MG63 (cell line): ENCODE measurements at regions not wholly inside any gene's neighbourhood (a gene's known extent, or its start where the extent isn't known, plus 50 kb on each side); places are given as distances from the start of the nearest gene placed in this dataset.

Experiments used
- DNase-seq: peaks from one replicate; pipeline ENCODE4 v3.0.0-alpha.2; 2020
- H3K27me3 ChIP-seq: fragments of 250-450 bp; sonication (Bioruptor Pico); 2 replicates; pipeline ENCODE4 v1.5.1; 2020; ENCODE audit warnings: mild to moderate bottlenecking, moderate library complexity
- H3K36me3 ChIP-seq: fragments of 250-450 bp; sonication (Bioruptor Pico); 2 replicates; pipeline ENCODE4 v1.5.1; 2020; ENCODE audit warnings: mild to moderate bottlenecking, moderate library complexity
- H3K4me3 ChIP-seq: fragments of 250-450 bp; sonication (Bioruptor Pico); 2 replicates; pipeline ENCODE4 v1.5.1; 2020; ENCODE audit warnings: mild to moderate bottlenecking, moderate library complexity
- H3K9me3 ChIP-seq: fragments of 250-450 bp; sonication (Bioruptor Pico); 2 replicates; pipeline ENCODE4 v1.5.1; 2020; ENCODE audit warnings: mild to moderate bottlenecking, moderate library complexity

GRCh38 chr21:15400905-15401304 is 328.9 kb upstream of the USP25 start:
- Histone ChIP-seq H3K36me3 (no peaks in the 10 kb centered on the region), H3K4me3 (no peak overlapping the region), H3K9me3 (no peaks in the 10 kb centered on the region), H3K27me3 (no peaks in the 10 kb centered on the region)
- DNase-seq: no peak

GRCh38 chr21:15401331-15401730 is 328.5 kb upstream of the USP25 start:
- Histone ChIP-seq H3K4me3 (no peak overlapping the region), H3K36me3 (no peaks in the 10 kb centered on the region), H3K9me3 (no peaks in the 10 kb centered on the region), H3K27me3 (no peaks in the 10 kb centered on the region)
- DNase-seq: no peak

DNA sequence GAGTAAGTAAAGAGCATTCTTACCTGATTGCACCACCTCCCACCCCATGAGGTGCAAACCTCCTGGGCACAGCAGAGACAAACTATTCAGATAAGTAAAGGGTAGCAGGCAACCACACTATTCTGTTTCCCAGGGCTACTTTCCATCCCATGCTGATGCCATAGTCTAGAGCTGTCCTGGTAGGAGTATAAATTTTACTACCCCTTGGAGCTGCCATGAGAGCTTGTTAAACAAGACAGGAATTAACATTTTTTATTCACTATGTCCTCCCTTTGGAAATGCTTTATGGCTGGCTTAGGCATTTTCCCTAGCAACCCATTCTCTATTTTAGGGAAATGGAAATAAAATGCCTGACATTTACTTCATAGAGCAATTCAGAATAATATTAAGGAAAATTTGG is 324.6 kb upstream of the USP25 start:
- Histone ChIP-seq H3K4me3 (no peak overlapping the region), H3K27me3 (no peaks in the 10 kb centered on the region), H3K36me3 (no peaks in the 10 kb centered on the region), H3K9me3 (no peaks in the 10 kb centered on the region)
- DNase-seq: no peak

DNA sequence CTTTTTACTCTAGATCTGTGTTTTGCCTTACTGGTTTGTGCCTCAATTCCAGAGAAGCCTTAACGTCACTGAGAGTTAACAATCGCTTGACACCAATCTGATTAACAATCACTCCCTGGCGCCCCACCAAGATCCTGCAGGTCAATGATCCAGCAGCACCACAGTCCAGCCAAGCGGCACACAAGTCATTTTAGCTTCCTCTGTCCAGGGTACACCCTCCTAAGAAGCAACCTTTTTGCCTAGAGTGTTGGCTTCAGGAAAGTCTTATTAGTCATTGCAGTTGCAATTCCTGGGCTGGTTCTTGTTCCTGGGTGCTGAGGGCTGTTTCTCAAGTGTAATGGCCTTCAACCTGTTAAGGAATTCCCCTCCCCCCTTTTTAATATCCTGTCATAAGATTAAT is 323.0 kb upstream of the USP25 start:
- Histone ChIP-seq H3K27me3 (no peaks in the 10 kb centered on the region), H3K36me3 (no peaks in the 10 kb centered on the region), H3K4me3 (no peak overlapping the region), H3K9me3 (no peaks in the 10 kb centered on the region)
- DNase-seq: no peak

DNA sequence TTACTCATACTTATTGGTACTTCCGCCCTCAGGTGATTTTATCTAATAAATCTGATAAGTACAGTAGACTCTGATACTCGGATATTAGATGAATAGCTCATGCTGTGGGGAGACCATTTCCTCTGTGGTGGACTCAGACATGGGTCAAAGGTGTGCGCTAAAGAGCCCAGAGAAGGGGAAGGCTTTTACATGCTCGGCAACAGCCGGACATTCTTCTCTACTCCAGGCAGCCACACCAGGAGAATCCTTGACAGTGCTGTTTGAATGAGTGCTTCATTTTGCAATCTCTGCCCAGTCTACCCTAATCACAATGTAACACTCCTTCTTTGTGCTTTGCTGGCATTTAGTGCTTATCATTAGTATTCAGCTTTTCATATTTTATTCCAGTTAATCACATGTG is 322.2 kb upstream of the USP25 start:
- DNase-seq: no peak
- H3K36me3 ChIP-seq: no peaks in the 10 kb centered on the region

DNA sequence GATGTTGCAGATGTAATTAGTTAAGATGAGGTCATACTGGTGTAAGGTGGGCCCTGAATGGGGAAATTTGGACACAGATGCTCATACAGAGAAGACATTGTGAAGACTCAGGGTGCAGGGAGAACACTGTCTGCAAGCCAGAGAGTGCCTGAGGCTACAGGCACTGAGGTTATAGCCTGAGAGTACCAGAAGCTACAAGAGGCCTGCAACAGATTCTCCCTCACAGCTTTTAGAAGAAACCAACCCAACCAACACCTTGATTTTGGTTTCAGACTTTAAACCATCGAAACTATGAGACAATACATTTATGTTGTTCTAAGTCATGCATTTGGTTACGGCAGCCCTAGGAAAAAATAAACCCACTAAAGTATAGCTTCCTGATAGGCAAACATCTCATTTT is 321.7 kb upstream of the USP25 start:
- Histone ChIP-seq H3K9me3 (no peaks in the 10 kb centered on the region), H3K36me3 (no peaks in the 10 kb centered on the region), H3K27me3 (no peaks in the 10 kb centered on the region), H3K4me3 (no peak overlapping the region)
- no peak for DNase-seq

More for the DNA sequence above, 322.2 kb upstream of the USP25 start:
- H3K27me3 ChIP-seq: no peaks in the 10 kb centered on the region
- no peak overlapping the region for H3K4me3 ChIP-seq
- H3K9me3 ChIP-seq: no peaks in the 10 kb centered on the region

GRCh38 chr21:15409031-15409430 is 320.8 kb upstream of the USP25 start:
- no peaks in the 10 kb centered on the region for H3K36me3 ChIP-seq
- no peaks in the 10 kb centered on the region for H3K27me3 ChIP-seq
- H3K4me3 ChIP-seq: no peak overlapping the region
- no peak for DNase-seq
- H3K9me3 ChIP-seq: no peaks in the 10 kb centered on the region

DNA sequence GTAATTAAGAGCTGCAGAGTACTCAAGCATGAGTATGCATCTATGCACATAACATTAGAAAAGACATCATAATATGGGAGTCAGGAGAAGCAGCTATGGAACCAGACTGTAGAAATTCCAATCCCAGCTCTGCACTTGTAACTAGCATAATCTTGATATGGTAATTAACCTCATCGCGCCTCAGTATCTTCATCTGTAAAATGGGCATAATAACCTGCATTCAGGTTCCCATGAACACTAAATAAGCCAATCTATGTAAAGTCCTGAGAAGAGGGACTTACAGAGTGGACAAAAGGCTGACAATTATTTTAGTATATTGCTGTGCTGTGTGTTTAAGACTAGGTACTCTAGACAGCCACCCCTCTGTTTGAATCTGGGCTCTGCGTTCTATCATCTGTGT is 318.9 kb upstream of the USP25 start:
- H3K9me3 ChIP-seq: no peaks in the 10 kb centered on the region
- no peaks in the 10 kb centered on the region for H3K27me3 ChIP-seq
- no peak for DNase-seq
- no peak overlapping the region for H3K4me3 ChIP-seq
- no peaks in the 10 kb centered on the region for H3K36me3 ChIP-seq

DNA sequence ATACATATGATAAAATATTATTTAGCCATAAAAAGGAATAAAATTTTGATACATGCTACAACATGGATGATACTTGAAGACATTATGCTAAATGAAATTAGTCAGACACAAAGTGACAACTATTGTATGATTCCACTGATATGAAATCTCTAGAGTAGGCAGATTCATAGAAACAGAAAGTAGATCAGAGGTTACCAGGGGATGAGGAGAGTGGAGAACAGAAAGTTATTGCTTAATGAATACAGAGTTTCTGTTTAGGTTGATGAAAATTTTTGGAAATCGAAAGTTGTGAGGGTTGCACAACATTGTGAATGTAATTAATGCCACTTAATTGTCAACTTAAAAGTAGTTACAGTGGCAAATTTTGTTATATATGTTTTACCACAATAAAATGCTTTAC is 315.7 kb upstream of the USP25 start:
- Histone ChIP-seq H3K4me3 (no peak overlapping the region), H3K27me3 (no peaks in the 10 kb centered on the region), H3K9me3 (no peaks in the 10 kb centered on the region), H3K36me3 (no peaks in the 10 kb centered on the region)
- DNase-seq: no peak

DNA sequence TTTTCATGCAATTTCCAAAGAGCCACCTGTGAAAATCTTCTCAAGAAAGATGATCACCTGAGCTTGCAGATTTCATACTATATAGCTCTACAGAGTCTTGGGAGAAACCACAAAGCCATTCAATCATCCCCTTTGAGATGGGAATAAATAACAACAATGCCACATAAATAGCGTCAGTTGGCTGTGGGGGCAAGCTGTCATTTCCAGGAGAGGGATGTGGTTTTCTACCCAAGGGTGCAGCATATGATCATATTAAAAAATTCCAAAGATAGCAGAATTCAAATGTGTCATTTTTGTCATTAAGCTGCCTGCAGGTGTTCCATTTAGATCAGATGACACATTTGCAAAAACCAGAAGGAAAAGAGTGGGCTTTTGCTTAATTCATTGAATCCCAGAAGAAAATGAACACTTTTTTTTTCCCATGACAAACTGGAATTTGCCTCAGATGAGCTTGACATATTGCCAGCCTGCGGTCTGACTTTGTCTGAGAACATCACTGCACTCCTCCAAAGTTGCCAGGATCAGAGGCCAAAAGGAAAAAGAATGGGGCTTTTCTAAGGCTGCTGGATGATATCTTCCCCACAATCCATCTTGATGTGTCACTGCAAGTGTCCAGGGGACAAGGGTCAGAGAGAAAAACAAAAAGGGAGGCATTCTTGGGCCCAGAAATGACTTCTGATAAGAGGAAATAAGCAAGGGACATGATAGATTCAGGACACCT is 314.1 kb upstream of the USP25 start:
- no peaks in the 10 kb centered on the region for H3K36me3 ChIP-seq
- no peaks in the 10 kb centered on the region for H3K27me3 ChIP-seq
- peak; percentile 16 for DNase-seq
- H3K9me3 ChIP-seq: no peaks in the 10 kb centered on the region
- H3K4me3 ChIP-seq: no peak overlapping the region

DNA sequence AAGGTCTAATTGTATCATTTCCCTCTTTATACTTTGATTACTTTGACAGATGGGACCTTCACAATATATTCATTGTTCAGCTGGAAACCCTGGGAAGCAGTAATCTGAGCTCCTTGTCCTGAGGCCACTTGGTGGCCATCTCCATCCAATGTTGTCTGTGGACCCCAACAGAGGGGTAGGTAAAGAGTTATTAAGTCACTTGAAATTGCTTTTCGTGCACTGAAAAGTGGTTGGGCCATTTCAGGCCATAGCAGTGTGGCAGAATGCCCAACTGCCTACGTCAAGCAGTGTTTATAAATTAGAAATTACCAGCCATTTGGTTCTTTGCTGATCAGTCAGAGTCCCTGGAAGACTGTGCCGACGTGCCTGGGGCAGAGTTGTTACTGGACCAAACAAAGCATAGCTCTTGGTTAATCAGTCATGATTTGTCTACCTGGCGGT is 308.3 kb upstream of the USP25 start:
- H3K27me3 ChIP-seq: no peaks in the 10 kb centered on the region
- no peaks in the 10 kb centered on the region for H3K36me3 ChIP-seq
- no peak for DNase-seq
- no peak overlapping the region for H3K4me3 ChIP-seq
- H3K9me3 ChIP-seq: no peaks in the 10 kb centered on the region

DNA sequence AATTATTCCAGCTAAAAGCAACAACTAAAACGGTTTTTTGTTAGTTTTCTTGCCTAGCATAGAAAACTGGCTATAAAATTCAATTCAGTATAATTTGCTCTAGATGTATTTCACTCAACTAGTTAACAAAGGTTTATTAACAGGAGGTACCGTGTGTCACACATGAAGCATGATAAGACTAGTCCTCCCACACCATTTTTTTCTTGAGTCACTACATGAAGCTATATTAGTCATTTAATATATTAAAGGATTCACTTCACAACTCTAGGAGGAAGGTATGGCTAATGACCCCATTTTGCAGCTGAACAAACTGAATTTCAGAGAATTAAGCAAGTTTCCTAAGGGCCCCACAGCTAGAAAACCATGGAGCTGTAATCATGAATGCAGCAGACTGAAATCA is 307.8 kb upstream of the USP25 start:
- no peaks in the 10 kb centered on the region for H3K9me3 ChIP-seq
- no peaks in the 10 kb centered on the region for H3K36me3 ChIP-seq
- H3K27me3 ChIP-seq: no peaks in the 10 kb centered on the region
- H3K4me3 ChIP-seq: no peak overlapping the region
- no peak for DNase-seq

- Histone ChIP-seq H3K27me3 (no peaks in the 10 kb centered on the region), H3K4me3 (no peak overlapping the region), H3K9me3 (no peaks in the 10 kb centered on the region), H3K36me3 (no peaks in the 10 kb centered on the region)
- no peak for DNase-seq
Observed at GRCh38 chr21:15422783-15423182, 307.0 kb upstream of the USP25 start.

GRCh38 chr21:15423676-15424445 is 305.9 kb upstream of the USP25 start:
- Histone ChIP-seq H3K36me3 (no peaks in the 10 kb centered on the region), H3K9me3 (no peaks in the 10 kb centered on the region), H3K27me3 (no peaks in the 10 kb centered on the region), H3K4me3 (no peak overlapping the region)
- no peak for DNase-seq

GRCh38 chr21:15425049-15425448 is 304.7 kb upstream of the USP25 start:
- no peaks in the 10 kb centered on the region for H3K36me3 ChIP-seq
- H3K9me3 ChIP-seq: no peaks in the 10 kb centered on the region
- H3K27me3 ChIP-seq: no peaks in the 10 kb centered on the region
- no peak for DNase-seq
- no peak overlapping the region for H3K4me3 ChIP-seq

DNA sequence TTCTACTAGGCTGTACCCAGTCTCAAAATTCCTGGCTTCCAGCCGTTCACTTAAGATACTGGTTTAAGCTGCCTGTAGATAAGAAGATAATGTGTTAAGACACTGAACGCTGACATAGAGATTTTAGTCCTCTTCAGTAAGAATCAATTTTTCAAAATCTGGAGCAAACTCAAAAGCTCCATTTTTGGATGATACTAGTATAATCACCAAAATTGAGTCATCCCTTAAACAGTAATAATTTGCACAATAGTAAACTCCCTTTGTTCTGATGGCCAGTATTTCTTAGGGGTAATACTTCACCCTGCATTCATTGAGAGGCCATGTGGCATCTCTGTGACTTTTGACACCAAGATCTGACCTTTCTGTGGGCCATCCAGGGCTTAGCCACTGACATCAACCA is 299.8 kb upstream of the USP25 start:
- DNase-seq: no peak
- Histone ChIP-seq H3K36me3 (no peaks in the 10 kb centered on the region), H3K27me3 (no peaks in the 10 kb centered on the region), H3K9me3 (no peaks in the 10 kb centered on the region), H3K4me3 (no peak overlapping the region)

DNA sequence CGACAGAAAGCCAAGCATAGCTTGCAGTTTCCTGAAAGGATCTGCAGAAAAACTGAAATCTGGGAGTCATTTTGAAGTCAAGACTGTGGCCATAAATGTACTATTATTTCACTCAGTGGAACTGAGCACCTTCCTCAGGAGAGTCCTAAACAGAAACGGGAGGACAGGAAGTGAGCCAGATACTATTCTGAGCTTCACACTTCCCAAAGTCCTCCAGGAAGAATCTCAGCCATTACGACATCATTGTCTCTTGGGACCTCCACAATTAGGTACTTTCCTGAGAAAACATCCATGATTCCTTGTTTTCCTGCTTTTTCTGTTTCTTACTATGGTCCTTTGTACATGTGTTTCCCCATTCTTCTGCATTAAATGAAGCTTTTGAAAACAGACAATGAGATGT is 299.2 kb upstream of the USP25 start:
- H3K27me3 ChIP-seq: no peaks in the 10 kb centered on the region
- no peaks in the 10 kb centered on the region for H3K36me3 ChIP-seq
- no peak for DNase-seq
- no peak overlapping the region for H3K4me3 ChIP-seq
- H3K9me3 ChIP-seq: no peaks in the 10 kb centered on the region

GRCh38 chr21:15431053-15431452 is 298.7 kb upstream of the USP25 start:
- DNase-seq: no peak
- no peaks in the 10 kb centered on the region for H3K36me3 ChIP-seq
- H3K27me3 ChIP-seq: no peaks in the 10 kb centered on the region
- H3K9me3 ChIP-seq: no peaks in the 10 kb centered on the region
- no peak overlapping the region for H3K4me3 ChIP-seq
